GM23248 (cell line): ENCODE measurements at regions not wholly inside any gene's neighbourhood (a gene's known extent, or its start where the extent isn't known, plus 50 kb on each side); places are given as distances from the start of the nearest gene placed in this dataset.

ENCODE experiments used
- DNase-seq: peaks from one replicate; pipeline ENCODE4 v3.0.0-alpha.2; 2015
- H2AFZ ChIP-seq: fragments of 200-600 bp; sonication (generic); 2 replicates; pipeline ENCODE4 v1.6.1; 2016; ENCODE audit warnings: antibody characterized with exemption
- H3F3A ChIP-seq: fragments of 200-600 bp; sonication (generic); 2 replicates; pipeline ENCODE4 v1.6.1; 2016; ENCODE audit warnings: mild to moderate bottlenecking, antibody characterized with exemption, mixed run types; ENCODE audit not compliant: insufficient read depth
- H3K27ac ChIP-seq: fragments of 200-600 bp; sonication (generic); 2 replicates; pipeline ENCODE4 v1.5.1; 2016; ENCODE audit warnings: mild to moderate bottlenecking
- H3K27me3 ChIP-seq: fragments of 200-600 bp; sonication (generic); replicated peaks from 2 replicates; pipeline ENCODE4 v1.6.1; 2016; ENCODE audit warnings: mild to moderate bottlenecking; ENCODE audit not compliant: insufficient read depth
- H3K36me3 ChIP-seq: fragments of 200-600 bp; sonication (generic); 2 replicates; pipeline ENCODE4 v1.6.1; 2016; ENCODE audit warnings: low read depth, mild to moderate bottlenecking
- H3K4me1 ChIP-seq: fragments of 200-600 bp; sonication (generic); 2 replicates; pipeline ENCODE4 v1.6.1; 2016; ENCODE audit warnings: mild to moderate bottlenecking; ENCODE audit not compliant: insufficient read depth
- H3K4me2 ChIP-seq: fragments of 200-600 bp; sonication (generic); one replicate; pipeline ENCODE4 v1.6.1; 2016; ENCODE audit warnings: mild to moderate bottlenecking; ENCODE audit not compliant: unreplicated experiment
- H3K4me3 ChIP-seq: fragments of 200-600 bp; sonication (generic); 2 replicates; pipeline ENCODE4 v1.5.1; 2016; ENCODE audit warnings: mild to moderate bottlenecking
- H3K79me2 ChIP-seq: fragments of 200-600 bp; sonication (generic); 2 replicates; pipeline ENCODE4 v1.6.1; 2016; ENCODE audit warnings: mild to moderate bottlenecking; ENCODE audit not compliant: insufficient read depth
- H3K9ac ChIP-seq: fragments of 200-600 bp; sonication (generic); 2 replicates; pipeline ENCODE4 v1.6.1; 2016; ENCODE audit warnings: mild to moderate bottlenecking
- H3K9me2 ChIP-seq: fragments of 200-600 bp; sonication (generic); 2 replicates; pipeline ENCODE4 v1.6.1; 2016; ENCODE audit warnings: mixed run types, mild to moderate bottlenecking, moderate library complexity; ENCODE audit not compliant: insufficient read depth
- H3K9me3 ChIP-seq: fragments of 200-600 bp; sonication (generic); one replicate; pipeline ENCODE4 v1.6.1; 2017; ENCODE audit warnings: low read depth
- H4K20me1 ChIP-seq: fragments of 200-600 bp; sonication (generic); 2 replicates; pipeline ENCODE4 v1.6.0; 2016; ENCODE audit not compliant: insufficient read depth
- EZH2 ChIP-seq: fragments of 200-600 bp; sonication (generic); IDR thresholded peaks from 2 replicates; pipeline ENCODE4 v1.6.1; 2018; ENCODE audit warnings: antibody characterized with exemption, mild to moderate bottlenecking; ENCODE audit not compliant: insufficient read depth, poor library complexity, severe bottlenecking
- EZH2phosphoT487 ChIP-seq: fragments of 200-600 bp; sonication (generic); IDR thresholded peaks from 2 replicates; pipeline ENCODE4 v1.6.1; 2018; ENCODE audit warnings: antibody characterized with exemption, moderate library complexity, mild to moderate bottlenecking, low read depth; ENCODE audit not compliant: insufficient read depth
- WGBS, 2 experiments: methylation state at CpG; one replicate each; pipeline ENCODE4 v1.1.6; 2015 to 2017; ENCODE audit warnings: low lambda C conversion rate in 2 of 2, low coverage in 1 of 2; ENCODE audit errors: missing lambda C conversion rate in 2 of 2; 5-methylcytosine and 5-hydroxymethylcytosine counted together
- in situ Hi-C: fragments of 300-500 bp; cut with MboI; formaldehyde crosslinking; loops from 2 replicates; pipeline ENCODE4 v1.15.0; 2020

- H3F3A ChIP-seq, result peaks cover 43% of the 10 kb centered on the region
- DNase-seq, result peak; percentile 74
Measured at GRCh38 chr12:58491306-58491705, 429.0 kb downstream of the LRIG3 start.

GRCh38 chr12:58496411-58497190, 423.7 kb downstream of the LRIG3 start:
- no peaks in the 10 kb centered on the region for H3K27me3 ChIP-seq
- no peaks in the 10 kb centered on the region for H4K20me1 ChIP-seq
- no peak overlapping the region for H3K4me3 ChIP-seq
- no peaks in the 10 kb centered on the region for H3K9me2 ChIP-seq
- no peak overlapping the region for H3K27ac ChIP-seq
- no peak overlapping the region for H3K9ac ChIP-seq
- H3K9me3 ChIP-seq, result no peaks in the 10 kb centered on the region
- H3K4me2 ChIP-seq, result no peak overlapping the region
- peaks cover 14% of the 10 kb centered on the region for H3F3A ChIP-seq
- 80 to 82% methylated on average over 4 of the region's 4 CpGs for WGBS, 2 experiments
- H3K4me1 ChIP-seq, result peaks cover 23% of the 10 kb centered on the region
- no peaks in the 10 kb centered on the region for H3K36me3 ChIP-seq
- in situ Hi-C loops, result no loop called here
- no peak for DNase-seq
- no peak overlapping the region for H2AFZ ChIP-seq
- TF ChIP-seq EZH2 (no peak), EZH2phosphoT487 (no peak)
- H3K79me2 ChIP-seq, result no peaks in the 10 kb centered on the region

More at GRCh38 chr12:58491306-58491705, 429.0 kb downstream of the LRIG3 start:
- no peaks in the 10 kb centered on the region for H3K27me3 ChIP-seq
- H3K79me2 ChIP-seq, result no peaks in the 10 kb centered on the region
- peak overlapping the region; percentile 29 for H3K27ac ChIP-seq
- TF ChIP-seq EZH2phosphoT487 (no peak), EZH2 (no peak)
- no peaks in the 10 kb centered on the region for H3K36me3 ChIP-seq
- H3K9me3 ChIP-seq, result no peaks in the 10 kb centered on the region
- H3K4me1 ChIP-seq, result peaks cover 40% of the 10 kb centered on the region
- WGBS, 2 experiments, result 32% methylated on average over 3 of the region's 3 CpGs
- H3K4me3 ChIP-seq, result no peak overlapping the region
- no peak overlapping the region for H3K4me2 ChIP-seq
- H2AFZ ChIP-seq, result peak overlapping the region; percentile 7; the same call in 1 of the 2 replicates
- H3K9me2 ChIP-seq, result no peaks in the 10 kb centered on the region
- no peaks in the 10 kb centered on the region for H4K20me1 ChIP-seq
- in situ Hi-C loops, result no loop called here
- H3K9ac ChIP-seq, result no peak overlapping the region

- no peak for TF ChIP-seq EZH2
- TF ChIP-seq EZH2phosphoT487, result no peak
- H3K27me3 ChIP-seq, result no peaks in the 10 kb centered on the region
- H3K27ac ChIP-seq, result no peak overlapping the region
- no peak overlapping the region for H3K9ac ChIP-seq
- no peaks in the 10 kb centered on the region for H4K20me1 ChIP-seq
- peaks cover 37% of the 10 kb centered on the region for H3F3A ChIP-seq
- no peaks in the 10 kb centered on the region for H3K9me2 ChIP-seq
- H3K4me3 ChIP-seq, result no peak overlapping the region
- no peak overlapping the region for H2AFZ ChIP-seq
- H3K4me1 ChIP-seq, result peaks cover 51% of the 10 kb centered on the region
- in situ Hi-C loops, result no loop called here
- H3K9me3 ChIP-seq, result no peaks in the 10 kb centered on the region
- H3K36me3 ChIP-seq, result no peaks in the 10 kb centered on the region
- H3K4me2 ChIP-seq, result no peak overlapping the region
- peak; percentile 59 for DNase-seq
- WGBS, 2 experiments, result 33 to 35% methylated on average over 2 of the region's 2 CpGs
- H3K79me2 ChIP-seq, result no peaks in the 10 kb centered on the region
Measured at GRCh38 chr12:58500399-58500798, 419.9 kb downstream of the LRIG3 start.

- H3K27ac ChIP-seq, result no peak overlapping the region
- peak; percentile 39 for DNase-seq
- WGBS, 2 experiments, result 0 to 2% methylated on average over 1 of the region's 1 CpG
Measured at GRCh38 chr12:58502226-58502625, 418.1 kb downstream of the LRIG3 start.

More at GRCh38 chr12:58502226-58502625, 418.1 kb downstream of the LRIG3 start:
- in situ Hi-C loops, result no loop called here
- no peak for TF ChIP-seq EZH2
- TF ChIP-seq EZH2phosphoT487, result no peak
- Histone ChIP-seq H3K9me3 (no peaks in the 10 kb centered on the region), H3F3A (peaks cover 33% of the 10 kb centered on the region), H3K9ac (no peak overlapping the region), H4K20me1 (no peaks in the 10 kb centered on the region), H3K9me2 (no peaks in the 10 kb centered on the region), H3K4me1 (peaks cover 51% of the 10 kb centered on the region), H2AFZ (no peak overlapping the region), H3K36me3 (no peaks in the 10 kb centered on the region), H3K4me3 (no peak overlapping the region), H3K79me2 (no peaks in the 10 kb centered on the region), H3K4me2 (peak overlapping the region; percentile 38), H3K27me3 (no peaks in the 10 kb centered on the region)
